Mesothelial cell of epicardium (in vitro differentiated cells): ENCODE measurements at regions not wholly inside any gene's neighbourhood (a gene's known extent, or its start where the extent isn't known, plus 50 kb on each side); places are given as distances from the start of the nearest gene placed in this dataset.

Experiments
- DNase-seq, 2 experiments: peaks; one replicate each; pipeline ENCODE4 v3.0.0; 2021; ENCODE audit warnings: low spot score in 2 of 2; ENCODE audit not compliant: unreplicated experiment in 2 of 2
- H3K27ac Mint-ChIP-seq: 2 replicates; pipeline ENCODE4 v1.8.0; 2021; ENCODE audit warnings: mixed read lengths
- H3K27me3 Mint-ChIP-seq: 2 replicates; pipeline ENCODE4 v1.8.0; 2021; ENCODE audit warnings: low read depth, mixed read lengths
- H3K36me3 Mint-ChIP-seq: 2 replicates; pipeline ENCODE4 v1.8.0; 2021; ENCODE audit warnings: mixed read lengths
- H3K4me1 Mint-ChIP-seq: 2 replicates; pipeline ENCODE4 v1.8.0; 2021; ENCODE audit warnings: mixed read lengths
- H3K4me3 Mint-ChIP-seq: 2 replicates; pipeline ENCODE4 v1.8.0; 2021; ENCODE audit warnings: mild to moderate bottlenecking, moderate library complexity, mixed read lengths
- H3K9me3 Mint-ChIP-seq: 2 replicates; pipeline ENCODE4 v1.8.0; 2021; ENCODE audit warnings: mixed read lengths
- CTCF ChIP-seq: fragments of 200-600 bp; sonication (generic); IDR thresholded peaks from one replicate; pipeline ENCODE4 v1.5.0; 2021; ENCODE audit warnings: antibody characterized with exemption; ENCODE audit not compliant: unreplicated experiment

GRCh38 chr21:15254111-15254510 lies 189.3 kb upstream of the NRIP1 start:
- TF ChIP-seq CTCF, result no peak
- no peak for DNase-seq
- Mint-ChIP-seq H3K27ac (no peak overlapping the region), H3K4me1 (peaks cover 3% of the 10 kb centered on the region), H3K27me3 (no peaks in the 10 kb centered on the region), H3K4me3 (no peak overlapping the region), H3K36me3 (no peaks in the 10 kb centered on the region), H3K9me3 (peaks cover 4% of the 10 kb centered on the region)

- Mint-ChIP-seq H3K36me3 (no peaks in the 10 kb centered on the region), H3K9me3 (peaks cover 4% of the 10 kb centered on the region), H3K27me3 (no peaks in the 10 kb centered on the region), H3K4me3 (no peak overlapping the region), H3K27ac (no peak overlapping the region), H3K4me1 (peaks cover 3% of the 10 kb centered on the region)
- no peak for TF ChIP-seq CTCF
- DNase-seq, result no peak
These were observed 190.5 kb upstream of the NRIP1 start for GRCh38 chr21:15255261-15255660.

- no peaks in the 10 kb centered on the region for H3K36me3 Mint-ChIP-seq
- peaks cover 3% of the 10 kb centered on the region for H3K4me1 Mint-ChIP-seq
- H3K27me3 Mint-ChIP-seq, result no peaks in the 10 kb centered on the region
- H3K9me3 Mint-ChIP-seq, result peaks cover 4% of the 10 kb centered on the region
- H3K4me3 Mint-ChIP-seq, result no peak overlapping the region
- no peak for DNase-seq
- TF ChIP-seq CTCF, result no peak
- no peak overlapping the region for H3K27ac Mint-ChIP-seq
These were observed 191.0 kb upstream of the NRIP1 start for GRCh38 chr21:15255763-15256162.

- no peaks in the 10 kb centered on the region for H3K36me3 Mint-ChIP-seq
- H3K9me3 Mint-ChIP-seq, result peaks cover 4% of the 10 kb centered on the region
- no peak overlapping the region for H3K4me3 Mint-ChIP-seq
- DNase-seq, result no peak
- TF ChIP-seq CTCF, result no peak
- peaks cover 3% of the 10 kb centered on the region for H3K4me1 Mint-ChIP-seq
- no peaks in the 10 kb centered on the region for H3K27me3 Mint-ChIP-seq
- H3K27ac Mint-ChIP-seq, result no peak overlapping the region
These were observed 192.2 kb upstream of the NRIP1 start for GRCh38 chr21:15256996-15257395.

- no peak for DNase-seq
- Mint-ChIP-seq H3K27ac (no peak overlapping the region), H3K4me3 (no peak overlapping the region), H3K36me3 (no peaks in the 10 kb centered on the region), H3K9me3 (peaks cover 4% of the 10 kb centered on the region), H3K4me1 (peaks cover 3% of the 10 kb centered on the region), H3K27me3 (no peaks in the 10 kb centered on the region)
- TF ChIP-seq CTCF, result no peak
These were observed 192.8 kb upstream of the NRIP1 start for GRCh38 chr21:15257646-15258045.

GRCh38 chr21:15259824-15260223 lies 195.0 kb upstream of the NRIP1 start:
- no peaks in the 10 kb centered on the region for H3K27me3 Mint-ChIP-seq
- H3K36me3 Mint-ChIP-seq, result no peaks in the 10 kb centered on the region
- no peak for TF ChIP-seq CTCF
- peaks cover 12% of the 10 kb centered on the region for H3K4me1 Mint-ChIP-seq
- no peak overlapping the region for H3K4me3 Mint-ChIP-seq
- no peak for DNase-seq
- no peak overlapping the region for H3K27ac Mint-ChIP-seq
- H3K9me3 Mint-ChIP-seq, result peaks cover 3% of the 10 kb centered on the region
